Fibroblast of lung (primary cell): ENCODE measurements at regions not wholly inside any gene's neighbourhood (a gene's known extent, or its start where the extent isn't known, plus 50 kb on each side); places are given as distances from the start of the nearest gene placed in this dataset.

Source experiments
- DNase-seq, 2 donors: peaks; one replicate each; pipeline versions ENCODE4 v3.0.0 to v3.0.0-alpha.2; 2010; ENCODE audit warnings: low read depth in 2 of 2
- H2AFZ ChIP-seq: 2 replicates; pipeline ENCODE4 v1.5.1; 2012; ENCODE audit warnings: low read length, control low read depth, inconsistent platforms
- H3K27ac ChIP-seq: 2 replicates; pipeline ENCODE4 v1.5.1; 2011; ENCODE audit warnings: low read length, control low read depth; ENCODE audit not compliant: insufficient read depth
- H3K27me3 ChIP-seq: 2 replicates; pipeline ENCODE4 v1.5.1; 2011; ENCODE audit warnings: mild to moderate bottlenecking, low read length; ENCODE audit not compliant: control insufficient read depth, insufficient read depth
- H3K36me3 ChIP-seq: 2 replicates; pipeline ENCODE4 v1.5.1; 2011; ENCODE audit warnings: low read length; ENCODE audit not compliant: control insufficient read depth, insufficient read depth
- H3K4me1 ChIP-seq: 2 replicates; pipeline ENCODE4 v1.5.1; 2011; ENCODE audit warnings: low read length; ENCODE audit not compliant: control insufficient read depth, insufficient read depth; ENCODE audit errors: extremely low read depth
- H3K4me2 ChIP-seq: 2 replicates; pipeline ENCODE4 v1.5.1; 2011; ENCODE audit warnings: low read length, control low read depth; ENCODE audit not compliant: insufficient read depth; ENCODE audit errors: extremely low read depth
- H3K4me3 ChIP-seq, 4 experiments: fragments of 200-600 bp in 1 of 4; sonication (generic) in 1 of 4; replicated peaks in 1 of 4; 2 replicates each; pipeline ENCODE4 v1.5.1; 2011 to 2016; ENCODE audit warnings: low read length in 4 of 4, low read depth in 3 of 4, mild to moderate bottlenecking in 3 of 4, control low read depth in 2 of 4, inconsistent platforms in 1 of 4, mixed read lengths in 1 of 4; ENCODE audit not compliant: insufficient read depth in 1 of 4; ENCODE audit errors: control extremely low read depth in 1 of 4
- H3K79me2 ChIP-seq: 2 replicates; pipeline ENCODE4 v1.5.1; 2012; ENCODE audit warnings: mild to moderate bottlenecking, low read length, inconsistent platforms; ENCODE audit not compliant: control insufficient read depth, insufficient read depth
- H3K9ac ChIP-seq: 2 replicates; pipeline ENCODE4 v1.5.1; 2011; ENCODE audit warnings: mild to moderate bottlenecking, low read length, control low read depth; ENCODE audit not compliant: insufficient read depth
- H3K9me3 ChIP-seq: 2 replicates; pipeline ENCODE4 v1.5.1; 2012; ENCODE audit warnings: low read depth, low read length; ENCODE audit not compliant: control insufficient read depth, insufficient read depth
- H4K20me1 ChIP-seq: 2 replicates; pipeline ENCODE4 v1.5.1; 2011; ENCODE audit warnings: low read length; ENCODE audit not compliant: control insufficient read depth, insufficient read depth; ENCODE audit errors: extremely low read depth
- CTCF ChIP-seq, 2 donors: IDR thresholded peaks in 1 of 2; conservative IDR thresholded peaks in 1 of 2; 1 replicate in 1 of 2; 2 replicates in 1 of 2; pipeline ENCODE4 v1.5.1; 2011 to 2012; ENCODE audit warnings: low read length in 2 of 2, control low read depth in 1 of 2, inconsistent platforms in 1 of 2, low read depth in 1 of 2, mild to moderate bottlenecking in 1 of 2
- EZH2 ChIP-seq: IDR thresholded peaks from 2 replicates; pipeline ENCODE4 v1.5.1; 2012; ENCODE audit warnings: low read length, control low read depth, mild to moderate bottlenecking; ENCODE audit errors: missing control alignments

GRCh38 chr1:90502194-90502593 lies 214.9 kb downstream of the BARHL2 start:
- Histone ChIP-seq H4K20me1 (no peaks in the 10 kb centered on the region), H3K9me3 (no peaks in the 10 kb centered on the region), H2AFZ (no peak overlapping the region), H3K9ac (no peak overlapping the region), H3K36me3 (no peaks in the 10 kb centered on the region), H3K4me1 (no peaks in the 10 kb centered on the region), H3K4me2 (no peak overlapping the region), H3K79me2 (no peaks in the 10 kb centered on the region), H3K4me3 (no peak overlapping the region), H3K27ac (no peak overlapping the region), H3K27me3 (no peaks in the 10 kb centered on the region)
- no peak for DNase-seq
- no peak for TF ChIP-seq CTCF (conservative IDR thresholded peaks at IDR 0.05 in 1 of 2, IDR thresholded peaks at IDR 0.05 in 1 of 2; ENCODE audit: low read depth in 1 of 2, low read length in 2 of 2)

- no peak overlapping the region for H3K4me2 ChIP-seq
- H3K9me3 ChIP-seq = no peaks in the 10 kb centered on the region
- TF ChIP-seq EZH2 (no peak), CTCF (conservative IDR thresholded peaks at IDR 0.05 in 1 of 2, IDR thresholded peaks at IDR 0.05 in 1 of 2; ENCODE audit: low read depth in 1 of 2, low read length in 2 of 2) (no peak)
- H3K27me3 ChIP-seq = no peaks in the 10 kb centered on the region
- no peaks in the 10 kb centered on the region for H3K4me1 ChIP-seq
- H3K36me3 ChIP-seq = no peaks in the 10 kb centered on the region
- H2AFZ ChIP-seq = no peak overlapping the region
- no peak overlapping the region for H3K9ac ChIP-seq
- no peak overlapping the region for H3K27ac ChIP-seq
- no peak overlapping the region for H3K4me3 ChIP-seq
- no peaks in the 10 kb centered on the region for H4K20me1 ChIP-seq
- no peak for DNase-seq
- no peaks in the 10 kb centered on the region for H3K79me2 ChIP-seq
These were observed 215.8 kb downstream of the BARHL2 start for GRCh38 chr1:90501281-90501680.

GRCh38 chr1:90494748-90495282 lies 222.3 kb downstream of the BARHL2 start:
- Histone ChIP-seq H3K27ac (no peak overlapping the region), H3K4me2 (no peak overlapping the region), H3K9ac (no peak overlapping the region), H3K36me3 (no peaks in the 10 kb centered on the region), H4K20me1 (no peaks in the 10 kb centered on the region), H3K9me3 (no peaks in the 10 kb centered on the region), H3K4me3 (no peak overlapping the region), H3K79me2 (no peaks in the 10 kb centered on the region), H2AFZ (no peak overlapping the region), H3K4me1 (no peaks in the 10 kb centered on the region), H3K27me3 (no peaks in the 10 kb centered on the region)
- no peak for TF ChIP-seq EZH2
- no peak for TF ChIP-seq CTCF (conservative IDR thresholded peaks at IDR 0.05 in 1 of 2, IDR thresholded peaks at IDR 0.05 in 1 of 2; ENCODE audit: low read depth in 1 of 2, low read length in 2 of 2)
- DNase-seq = no peak
